ENCODE measurements at regions not wholly inside any gene's neighbourhood (a gene's known extent, or its start where the extent isn't known, plus 50 kb on each side); places are given as distances from the start of the nearest gene placed in this dataset.
A peak's percentile ranks its signal among the peaks of the same experiment; 100 is the strongest.

DNA sequence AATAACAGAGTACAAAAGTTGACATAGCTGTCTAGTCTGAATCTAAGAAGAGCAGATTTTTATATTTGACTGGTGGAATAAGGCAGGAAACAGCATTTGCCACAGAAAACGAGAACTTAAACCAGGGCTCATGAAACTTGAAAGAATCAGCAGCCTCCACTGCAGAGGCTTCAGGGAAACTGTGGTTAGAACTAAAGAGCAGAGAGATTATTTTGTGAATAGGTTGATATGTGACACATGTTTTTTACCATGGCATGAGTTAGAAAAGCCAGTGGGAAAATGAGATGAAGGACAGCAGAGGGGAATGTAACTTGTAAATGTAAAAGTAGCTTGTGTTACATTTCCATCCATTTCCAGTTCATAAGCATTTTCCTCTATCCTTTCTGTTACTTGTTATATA is 63.7 kb upstream of the CAMK2D start:
- Mint-ChIP-seq H3K36me3 (no peaks in the 10 kb centered on the region), H3K27ac (peak overlapping the region in 4 of 7 donors; percentile 1 to 28 (median 20)), H3K9me3 (no peaks in the 10 kb centered on the region), H3K4me3 (peak overlapping the region in 6 of 8 donors; percentile 0 to 74 (median 55)), H3K27me3 (no peaks in the 10 kb centered on the region), H3K4me1 (peaks cover 28 to 43% (median 36%) of the 10 kb centered on the region in 4 donors)
- intact Hi-C loops (cut with micrococcal nuclease), result loop anchor here (5.0 kb wide), 3 partner anchors 42 to 77 kb away; no protein-coding TSS in a partner anchor
- Histone ChIP-seq H3K27ac (ENCODE audit: low read depth, low read length) (no peak overlapping the region), H3K4me3 (ENCODE audit: low read length in 2 of 2) (no peak overlapping the region), H3K36me3 (ENCODE audit: insufficient read depth, low read length) (no peaks in the 10 kb centered on the region), H3K9me3 (ENCODE audit: control insufficient read depth in 1 of 2, low read length in 2 of 2) (no peaks in the 10 kb centered on the region), H3K4me1 (ENCODE audit: insufficient read depth, low read length) (peaks cover 26% of the 10 kb centered on the region), H3K27me3 (ENCODE audit: insufficient read depth, low read length) (no peaks in the 10 kb centered on the region)
- peak in 4 of 5 donors; percentile 32 to 36 (median 34) for DNase-seq
- ChIA-PET CTCF (ENCODE audit: partially characterized antibody) (no interaction called here), POLR2A (ENCODE audit: partially characterized antibody) (no interaction called here)

DNA sequence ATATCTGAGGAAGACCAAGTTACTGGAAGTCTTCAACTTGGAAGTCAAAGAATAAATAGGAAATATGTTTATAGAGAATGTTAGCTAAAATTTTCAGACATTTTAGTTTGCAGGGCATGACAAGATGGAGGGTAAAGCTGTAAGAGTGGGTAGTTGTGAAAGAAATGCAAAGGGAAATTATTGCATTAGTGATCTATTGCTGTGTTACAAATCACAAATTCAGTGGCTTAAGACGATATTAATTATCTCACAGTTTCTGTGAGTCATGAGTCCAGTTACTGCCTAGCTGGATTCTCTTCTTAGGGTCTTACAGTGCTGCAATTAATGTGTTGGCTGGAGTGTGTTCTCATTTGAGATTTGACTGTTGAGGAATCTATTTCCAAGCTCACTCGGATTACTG is 62.9 kb upstream of the CAMK2D start:
- H3K4me1 Mint-ChIP-seq, result peaks cover 26 to 43% (median 36%) of the 10 kb centered on the region in 4 donors
- Histone ChIP-seq H3K4me1 (ENCODE audit: insufficient read depth, low read length) (peaks cover 26% of the 10 kb centered on the region), H3K9me3 (ENCODE audit: control insufficient read depth in 1 of 2, low read length in 2 of 2) (no peaks in the 10 kb centered on the region), H3K27me3 (ENCODE audit: insufficient read depth, low read length) (no peaks in the 10 kb centered on the region), H3K36me3 (ENCODE audit: insufficient read depth, low read length) (no peaks in the 10 kb centered on the region), H3K27ac (ENCODE audit: low read depth, low read length) (no peak overlapping the region), H3K4me3 (ENCODE audit: low read length in 2 of 2) (no peak overlapping the region)
- H3K9me3 Mint-ChIP-seq, result no peaks in the 10 kb centered on the region
- DNase-seq, result no peak
- CTCF ChIA-PET (ENCODE audit: partially characterized antibody), result interaction anchor here (1.0 kb wide), 1 partner anchor 13 kb away, joined by 3 read pairs; no protein-coding TSS in a partner anchor
- peaks cover 0 to 3% of the 10 kb centered on the region in 2 donors for H3K27me3 Mint-ChIP-seq
- H3K4me3 Mint-ChIP-seq, result peak overlapping the region in 1 of 8 donors; percentile 74
- no peaks in the 10 kb centered on the region for H3K36me3 Mint-ChIP-seq
- POLR2A ChIA-PET (ENCODE audit: partially characterized antibody), result no interaction called here
- intact Hi-C loops (cut with micrococcal nuclease), result no loop called here
- H3K27ac Mint-ChIP-seq, result peak overlapping the region in 1 of 7 donors; percentile 53

DNA sequence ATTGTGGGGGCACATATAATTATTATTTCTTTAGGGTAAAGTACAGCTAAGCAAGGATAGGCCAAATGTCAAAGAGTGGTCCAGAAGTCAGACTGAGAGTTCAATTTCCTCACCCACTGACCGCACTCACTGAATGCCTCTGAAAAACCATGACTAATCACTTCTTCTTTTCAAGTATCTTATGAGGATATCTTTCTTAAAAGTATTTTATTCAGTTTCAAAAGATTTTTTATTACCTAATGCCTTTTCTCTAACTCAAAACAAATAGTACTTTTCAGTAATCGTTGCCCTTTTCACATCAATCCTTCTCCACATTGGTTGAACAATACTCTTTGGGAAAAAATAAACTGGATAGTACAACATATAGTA is 61.7 kb upstream of the CAMK2D start:
- Histone ChIP-seq H3K27ac (ENCODE audit: low read depth, low read length) (no peak overlapping the region), H3K4me3 (ENCODE audit: low read length in 2 of 2) (no peak overlapping the region)
- H3K27ac Mint-ChIP-seq, result no peak overlapping the region

DNA sequence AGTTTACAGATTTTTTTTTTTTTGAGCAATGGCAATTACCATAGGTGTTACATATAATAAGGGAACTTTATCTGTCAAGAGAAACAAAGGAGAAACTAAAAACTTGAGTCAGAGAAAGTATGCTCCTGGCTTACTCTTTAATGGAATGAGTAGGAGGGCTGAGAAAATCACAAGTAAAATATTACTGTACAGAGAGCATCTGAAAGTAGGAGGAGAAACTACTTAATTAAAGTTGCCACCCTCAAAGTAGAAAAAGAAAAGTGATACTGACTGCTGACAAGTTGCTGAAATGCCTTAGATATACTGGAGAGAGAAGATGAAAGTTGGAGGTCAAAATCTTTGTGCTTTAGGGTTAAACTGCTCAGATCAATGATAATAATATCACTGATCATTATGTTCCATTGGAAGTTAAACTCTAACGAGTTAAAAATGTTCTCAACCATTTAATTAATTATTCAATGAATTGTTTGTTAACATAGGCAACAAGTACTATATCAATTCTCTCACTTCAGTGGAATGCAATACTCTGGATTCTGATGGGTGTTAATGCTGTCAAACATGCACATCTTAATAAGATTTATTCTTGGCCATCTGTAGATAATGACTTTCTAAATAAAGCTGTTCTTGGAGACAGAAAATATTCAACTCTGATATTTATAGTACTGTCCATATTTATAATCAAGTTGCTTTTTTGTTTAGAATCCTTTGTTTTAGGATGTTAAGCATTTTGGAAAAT is 61.2 kb upstream of the CAMK2D start:
- H3K36me3 Mint-ChIP-seq, result no peaks in the 10 kb centered on the region

More for the DNA sequence above, 61.7 kb upstream of the CAMK2D start:
- Mint-ChIP-seq H3K27me3 (peaks cover 0 to 3% of the 10 kb centered on the region in 2 donors), H3K36me3 (no peaks in the 10 kb centered on the region), H3K4me1 (peaks cover 26 to 43% (median 36%) of the 10 kb centered on the region in 4 donors), H3K4me3 (no peak overlapping the region), H3K9me3 (peaks cover 0 to 2% (median 0%) of the 10 kb centered on the region in 8 donors)
- intact Hi-C loops (cut with micrococcal nuclease), result no loop called here
- H3K27me3 ChIP-seq (ENCODE audit: insufficient read depth, low read length), result no peaks in the 10 kb centered on the region
- peaks cover 26% of the 10 kb centered on the region for H3K4me1 ChIP-seq (ENCODE audit: insufficient read depth, low read length)
- ChIA-PET POLR2A (ENCODE audit: partially characterized antibody) (no interaction called here), CTCF (ENCODE audit: partially characterized antibody) (no interaction called here)
- H3K9me3 ChIP-seq (ENCODE audit: control insufficient read depth in 1 of 2, low read length in 2 of 2), result no peaks in the 10 kb centered on the region
- no peak for DNase-seq
- no peaks in the 10 kb centered on the region for H3K36me3 ChIP-seq (ENCODE audit: insufficient read depth, low read length)

DNA sequence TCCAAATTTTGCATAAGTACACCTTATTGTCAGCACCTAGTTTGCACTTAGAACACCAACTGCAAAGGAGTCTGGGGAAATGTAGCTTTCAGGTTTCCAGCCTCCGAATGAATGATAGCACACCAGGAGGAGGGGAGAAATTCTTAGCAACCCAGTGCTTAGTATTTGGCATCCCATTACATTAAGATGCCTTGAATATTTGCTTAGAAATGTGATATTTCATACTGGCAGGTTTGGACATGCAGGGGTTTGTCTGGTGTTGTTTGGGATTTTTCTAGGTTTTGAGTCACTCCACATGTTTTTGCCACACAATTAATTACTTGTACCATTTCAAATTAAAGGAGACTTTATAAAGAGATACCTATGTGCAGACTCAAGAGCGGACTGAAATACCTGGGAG is 60.3 kb upstream of the CAMK2D start:
- CTCF ChIA-PET (ENCODE audit: partially characterized antibody), result no interaction called here
- Mint-ChIP-seq H3K36me3 (no peaks in the 10 kb centered on the region), H3K4me1 (peaks cover 23 to 36% (median 31%) of the 10 kb centered on the region in 4 donors), H3K27me3 (peaks cover 0 to 3% of the 10 kb centered on the region in 2 donors), H3K9me3 (peaks cover 0 to 2% (median 0%) of the 10 kb centered on the region in 8 donors), H3K4me3 (no peak overlapping the region), H3K27ac (no peak overlapping the region)
- Histone ChIP-seq H3K9me3 (ENCODE audit: control insufficient read depth in 1 of 2, low read length in 2 of 2) (no peaks in the 10 kb centered on the region), H3K4me1 (ENCODE audit: insufficient read depth, low read length) (peaks cover 26% of the 10 kb centered on the region), H3K4me3 (ENCODE audit: low read length in 2 of 2) (no peak overlapping the region), H3K27me3 (ENCODE audit: insufficient read depth, low read length) (no peaks in the 10 kb centered on the region), H3K27ac (ENCODE audit: low read depth, low read length) (no peak overlapping the region), H3K36me3 (ENCODE audit: insufficient read depth, low read length) (no peaks in the 10 kb centered on the region)
- POLR2A ChIA-PET (ENCODE audit: partially characterized antibody), result interaction anchor here (0.7 kb wide), 1 partner anchor 8 kb away, joined by 3 read pairs; no protein-coding TSS in a partner anchor
- intact Hi-C loops (cut with micrococcal nuclease), result no loop called here
- DNase-seq, result no peak

More for the DNA sequence above, 61.2 kb upstream of the CAMK2D start:
- peaks cover 0 to 3% of the 10 kb centered on the region in 2 donors for H3K27me3 Mint-ChIP-seq
- Histone ChIP-seq H3K27ac (ENCODE audit: low read depth, low read length) (no peak overlapping the region), H3K4me3 (ENCODE audit: low read length in 2 of 2) (no peak overlapping the region), H3K36me3 (ENCODE audit: insufficient read depth, low read length) (no peaks in the 10 kb centered on the region), H3K9me3 (ENCODE audit: control insufficient read depth in 1 of 2, low read length in 2 of 2) (no peaks in the 10 kb centered on the region), H3K27me3 (ENCODE audit: insufficient read depth, low read length) (no peaks in the 10 kb centered on the region), H3K4me1 (ENCODE audit: insufficient read depth, low read length) (peaks cover 26% of the 10 kb centered on the region)
- no peak for DNase-seq
- POLR2A ChIA-PET (ENCODE audit: partially characterized antibody), result interaction anchor here (0.7 kb wide), 1 partner anchor 9 kb away, joined by 3 read pairs; no protein-coding TSS in a partner anchor
- peaks cover 0 to 2% (median 0%) of the 10 kb centered on the region in 8 donors for H3K9me3 Mint-ChIP-seq
- H3K4me1 Mint-ChIP-seq, result peaks cover 26 to 43% (median 36%) of the 10 kb centered on the region in 4 donors
- intact Hi-C loops (cut with micrococcal nuclease), result no loop called here
- CTCF ChIA-PET (ENCODE audit: partially characterized antibody), result no interaction called here
- H3K4me3 Mint-ChIP-seq, result no peak overlapping the region
- H3K27ac Mint-ChIP-seq, result no peak overlapping the region

DNA sequence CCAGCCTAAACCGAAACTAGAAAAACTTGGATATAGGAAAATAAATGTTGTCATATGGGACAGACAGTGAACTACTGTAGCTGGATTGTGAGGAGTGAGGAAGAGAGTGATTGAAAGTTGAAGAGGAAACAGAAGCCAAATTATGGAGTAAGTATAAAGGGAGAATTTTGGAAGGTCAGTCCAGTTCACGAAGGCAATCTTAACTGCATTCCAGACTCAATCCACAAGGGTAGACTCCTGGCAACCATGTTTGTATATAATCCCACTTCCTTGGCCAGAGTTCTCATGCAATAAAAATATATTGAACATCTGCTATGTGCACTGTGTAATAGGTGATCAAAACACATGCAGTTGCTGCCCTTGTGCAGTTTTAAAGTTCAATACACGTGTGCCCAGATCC is 58.6 kb upstream of the CAMK2D start:
- no peak overlapping the region for H3K4me3 ChIP-seq (ENCODE audit: low read length in 2 of 2)
- ChIA-PET CTCF (ENCODE audit: partially characterized antibody) (no interaction called here), POLR2A (ENCODE audit: partially characterized antibody) (no interaction called here)
- no peak overlapping the region for H3K27ac ChIP-seq (ENCODE audit: low read depth, low read length)
- no peaks in the 10 kb centered on the region for H3K27me3 ChIP-seq (ENCODE audit: insufficient read depth, low read length)
- H3K4me3 Mint-ChIP-seq, result no peak overlapping the region
- H3K27ac Mint-ChIP-seq, result no peak overlapping the region
- H3K9me3 ChIP-seq (ENCODE audit: control insufficient read depth in 1 of 2, low read length in 2 of 2), result no peaks in the 10 kb centered on the region
- peaks cover 0 to 3% of the 10 kb centered on the region in 2 donors for H3K27me3 Mint-ChIP-seq
- peaks cover 0 to 2% (median 0%) of the 10 kb centered on the region in 8 donors for H3K9me3 Mint-ChIP-seq
- H3K36me3 ChIP-seq (ENCODE audit: insufficient read depth, low read length), result no peaks in the 10 kb centered on the region
- intact Hi-C loops (cut with micrococcal nuclease), result no loop called here
- no peaks in the 10 kb centered on the region for H3K36me3 Mint-ChIP-seq
- H3K4me1 Mint-ChIP-seq, result peaks cover 14 to 23% (median 20%) of the 10 kb centered on the region in 4 donors
- DNase-seq, result no peak
- H3K4me1 ChIP-seq (ENCODE audit: insufficient read depth, low read length), result peaks cover 14% of the 10 kb centered on the region

DNA sequence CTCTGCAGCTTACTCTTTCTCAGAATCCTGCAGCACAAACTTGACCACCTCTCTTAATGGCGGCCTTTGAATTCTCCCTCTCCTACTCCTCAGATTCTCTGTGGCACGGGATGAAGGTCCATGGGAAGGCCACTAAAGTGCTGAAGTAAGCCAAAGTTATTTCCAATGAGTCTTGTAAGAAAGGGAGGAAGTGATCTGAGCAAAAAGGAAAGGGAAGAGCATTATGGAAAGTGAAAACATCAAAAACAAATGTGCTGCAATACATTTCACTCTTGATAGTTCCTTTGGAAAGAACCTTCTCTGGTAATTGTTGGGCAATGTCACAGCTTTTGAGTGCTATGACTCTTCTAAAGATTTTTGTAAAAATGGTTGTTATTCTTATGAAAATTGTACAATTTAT is 54.3 kb upstream of the CAMK2D start:
- H3K27me3 Mint-ChIP-seq, result peaks cover 0 to 3% of the 10 kb centered on the region in 2 donors
- ChIA-PET CTCF (ENCODE audit: partially characterized antibody) (no interaction called here), POLR2A (ENCODE audit: partially characterized antibody) (no interaction called here)
- DNase-seq, result no peak
- Histone ChIP-seq H3K27me3 (ENCODE audit: insufficient read depth, low read length) (no peaks in the 10 kb centered on the region), H3K4me1 (ENCODE audit: insufficient read depth, low read length) (no peaks in the 10 kb centered on the region), H3K36me3 (ENCODE audit: insufficient read depth, low read length) (no peaks in the 10 kb centered on the region), H3K27ac (ENCODE audit: low read depth, low read length) (no peak overlapping the region), H3K9me3 (ENCODE audit: control insufficient read depth in 1 of 2, low read length in 2 of 2) (no peaks in the 10 kb centered on the region), H3K4me3 (ENCODE audit: low read length in 2 of 2) (no peak overlapping the region)
- intact Hi-C loops (cut with micrococcal nuclease), result no loop called here
- H3K9me3 Mint-ChIP-seq, result peaks cover 0 to 2% (median 0%) of the 10 kb centered on the region in 8 donors
- no peak overlapping the region for H3K27ac Mint-ChIP-seq
- no peaks in the 10 kb centered on the region for H3K36me3 Mint-ChIP-seq
- H3K4me3 Mint-ChIP-seq, result peak overlapping the region in 1 of 8 donors; percentile 52
- no peaks in the 10 kb centered on the region for H3K4me1 Mint-ChIP-seq
